ENCODE measurements at regions not wholly inside any gene's neighbourhood (a gene's known extent, or its start where the extent isn't known, plus 50 kb on each side); places are given as distances from the start of the nearest gene placed in this dataset.

GRCh38 chr3:96450699-96451098 is 363.7 kb upstream of the EPHA6 start:
- DNase-seq (no peak), ATAC-seq (ENCODE audit: low FRiP score in 2 of 2) (no peak)
- Histone ChIP-seq H3K27ac (no peak overlapping the region), H3K4me1 (no peaks in the 10 kb centered on the region), H3K36me3 (no peaks in the 10 kb centered on the region), H3K27me3 (no peaks in the 10 kb centered on the region), H3K4me3 (no peak overlapping the region), H3K9me3 (peaks cover 0 to 2% (median 0%) of the 10 kb centered on the region in 4 donors)
- TF ChIP-seq POLR2A (IDR thresholded peaks at IDR 0.05) = no peak
- no peak for TF ChIP-seq EP300 (IDR thresholded peaks at IDR 0.05)
- TF ChIP-seq POLR2AphosphoS5 (IDR thresholded peaks at IDR 0.05) = no peak
- no peak for TF ChIP-seq CTCF (IDR thresholded peaks at IDR 0.05)
- 68 to 80% methylated on average over 2 of the region's 2 CpGs for WGBS, 2 donors

GRCh38 chr3:96465521-96465920 is 348.9 kb upstream of the EPHA6 start:
- TF ChIP-seq POLR2AphosphoS5 (IDR thresholded peaks at IDR 0.05) (no peak), CTCF (IDR thresholded peaks at IDR 0.05) (no peak), POLR2A (IDR thresholded peaks at IDR 0.05) (no peak), EP300 (IDR thresholded peaks at IDR 0.05) (no peak)
- no peaks in the 10 kb centered on the region for H3K9me3 ChIP-seq
- no peaks in the 10 kb centered on the region for H3K27me3 ChIP-seq
- H3K4me1 ChIP-seq = no peaks in the 10 kb centered on the region
- DNase-seq = no peak
- H3K4me3 ChIP-seq = no peak overlapping the region
- H3K27ac ChIP-seq = no peak overlapping the region
- ATAC-seq (ENCODE audit: low FRiP score in 2 of 2) = no peak
- WGBS, 2 donors = 59 to 78% methylated on average over 2 of the region's 2 CpGs
- H3K36me3 ChIP-seq = no peaks in the 10 kb centered on the region

- Histone ChIP-seq H3K4me1 (no peaks in the 10 kb centered on the region), H3K27ac (no peak overlapping the region), H3K36me3 (no peaks in the 10 kb centered on the region), H3K4me3 (no peak overlapping the region), H3K27me3 (no peaks in the 10 kb centered on the region), H3K9me3 (no peaks in the 10 kb centered on the region)
- ATAC-seq (ENCODE audit: low FRiP score in 2 of 2) (no peak), DNase-seq (no peak)
- TF ChIP-seq POLR2A (IDR thresholded peaks at IDR 0.05) (no peak), EP300 (IDR thresholded peaks at IDR 0.05) (no peak), POLR2AphosphoS5 (IDR thresholded peaks at IDR 0.05) (no peak), CTCF (IDR thresholded peaks at IDR 0.05) (no peak)
- WGBS, 2 donors = 52 to 55% methylated on average over 4 of the region's 4 CpGs
Measured at GRCh38 chr3:96466441-96466840, 348.0 kb upstream of the EPHA6 start.

GRCh38 chr3:96467639-96468038 is 346.8 kb upstream of the EPHA6 start:
- ATAC-seq (ENCODE audit: low FRiP score in 2 of 2) = no peak
- H3K36me3 ChIP-seq = no peaks in the 10 kb centered on the region
- no peaks in the 10 kb centered on the region for H3K27me3 ChIP-seq
- 92 to 94% methylated on average over 8 of the region's 8 CpGs for WGBS, 2 donors
- no peak for DNase-seq
- no peaks in the 10 kb centered on the region for H3K4me1 ChIP-seq
- no peak overlapping the region for H3K4me3 ChIP-seq
- no peak overlapping the region for H3K27ac ChIP-seq
- no peak for TF ChIP-seq POLR2AphosphoS5 (IDR thresholded peaks at IDR 0.05)
- TF ChIP-seq CTCF (IDR thresholded peaks at IDR 0.05) = no peak
- no peak for TF ChIP-seq EP300 (IDR thresholded peaks at IDR 0.05)
- no peak for TF ChIP-seq POLR2A (IDR thresholded peaks at IDR 0.05)
- no peaks in the 10 kb centered on the region for H3K9me3 ChIP-seq

GRCh38 chr3:96478496-96478895 is 335.9 kb upstream of the EPHA6 start:
- no peak overlapping the region for H3K27ac ChIP-seq
- ATAC-seq (ENCODE audit: low FRiP score in 2 of 2) = no peak
- H3K27me3 ChIP-seq = no peaks in the 10 kb centered on the region

More at GRCh38 chr3:96478496-96478895, 335.9 kb upstream of the EPHA6 start:
- Histone ChIP-seq H3K36me3 (no peaks in the 10 kb centered on the region), H3K9me3 (no peaks in the 10 kb centered on the region), H3K4me1 (no peaks in the 10 kb centered on the region), H3K4me3 (no peak overlapping the region)
- DNase-seq = no peak
- TF ChIP-seq EP300 (IDR thresholded peaks at IDR 0.05) (no peak), CTCF (IDR thresholded peaks at IDR 0.05) (no peak)

Data from upper lobe of left lung (tissue), 6 donors.